ENCODE measurements at regions not wholly inside any gene's neighbourhood (a gene's known extent, or its start where the extent isn't known, plus 50 kb on each side); places are given as distances from the start of the nearest gene placed in this dataset.

GRCh38 chr11:110011595-110011994, 81.6 kb upstream of the ZC3H12C start:
- TF ChIP-seq CTCF (IDR thresholded peaks at IDR 0.05) (no peak), TCF7L2 (IDR thresholded peaks at IDR 0.05; ENCODE audit: low read depth, low read length) (no peak), SIN3A (IDR thresholded peaks at IDR 0.05; ENCODE audit: borderline replicate concordance, insufficient read depth, low read depth, low read length) (no peak)

Measured in Panc1 (cell line).